ENCODE measurements at regions not wholly inside any gene's neighbourhood (a gene's known extent, or its start where the extent isn't known, plus 50 kb on each side); places are given as distances from the start of the nearest gene placed in this dataset.

GRCh38 chrX:10944136-10944885 is 166.8 kb upstream of the HCCS start:
- WGBS, 2 donors (ENCODE audit: low coverage in 1 of 2) = 67 to 83% methylated on average over 1 to 4 of the region's 8 CpGs
- Histone ChIP-seq H3K4me1 (no peaks in the 10 kb centered on the region), H3K27ac (no peak overlapping the region), H3K27me3 (no peaks in the 10 kb centered on the region), H3K4me3 (no peak overlapping the region), H3K36me3 (no peaks in the 10 kb centered on the region), H3K9me3 (no peaks in the 10 kb centered on the region)
- ATAC-seq = no peak
- TF ChIP-seq, protein P1, sequence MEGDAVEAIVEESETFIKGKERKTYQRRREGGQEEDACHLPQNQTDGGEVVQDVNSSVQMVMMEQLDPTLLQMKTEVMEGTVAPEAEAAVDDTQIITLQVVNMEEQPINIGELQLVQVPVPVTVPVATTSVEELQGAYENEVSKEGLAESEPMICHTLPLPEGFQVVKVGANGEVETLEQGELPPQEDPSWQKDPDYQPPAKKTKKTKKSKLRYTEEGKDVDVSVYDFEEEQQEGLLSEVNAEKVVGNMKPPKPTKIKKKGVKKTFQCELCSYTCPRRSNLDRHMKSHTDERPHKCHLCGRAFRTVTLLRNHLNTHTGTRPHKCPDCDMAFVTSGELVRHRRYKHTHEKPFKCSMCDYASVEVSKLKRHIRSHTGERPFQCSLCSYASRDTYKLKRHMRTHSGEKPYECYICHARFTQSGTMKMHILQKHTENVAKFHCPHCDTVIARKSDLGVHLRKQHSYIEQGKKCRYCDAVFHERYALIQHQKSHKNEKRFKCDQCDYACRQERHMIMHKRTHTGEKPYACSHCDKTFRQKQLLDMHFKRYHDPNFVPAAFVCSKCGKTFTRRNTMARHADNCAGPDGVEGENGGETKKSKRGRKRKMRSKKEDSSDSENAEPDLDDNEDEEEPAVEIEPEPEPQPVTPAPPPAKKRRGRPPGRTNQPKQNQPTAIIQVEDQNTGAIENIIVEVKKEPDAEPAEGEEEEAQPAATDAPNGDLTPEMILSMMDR (IDR thresholded peaks at IDR 0.05) = no peak
- TF ChIP-seq POLR2A (IDR thresholded peaks at IDR 0.05) = no peak

DNA sequence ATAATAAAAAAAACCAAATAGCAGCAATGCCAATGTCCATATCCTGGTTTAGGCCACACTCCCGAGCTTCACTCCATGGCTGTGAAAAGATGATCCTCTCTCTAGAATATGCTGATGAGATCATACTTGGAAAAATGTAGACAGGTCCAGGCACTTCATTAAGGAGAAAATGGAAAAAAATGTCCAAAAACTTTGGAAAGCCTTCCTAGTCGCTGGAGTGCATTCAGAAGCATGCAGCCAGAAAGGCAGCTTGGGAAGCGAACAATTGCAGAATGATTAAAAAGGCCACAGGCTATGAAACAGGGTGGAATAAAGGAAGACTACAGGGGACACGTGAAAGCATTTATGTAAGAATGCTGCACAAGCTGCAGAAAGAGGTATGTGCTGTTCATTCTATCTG is 165.6 kb upstream of the HCCS start:
- Histone ChIP-seq H3K36me3 (no peaks in the 10 kb centered on the region), H3K4me1 (no peaks in the 10 kb centered on the region), H3K4me3 (no peak overlapping the region), H3K9me3 (no peaks in the 10 kb centered on the region), H3K27me3 (no peaks in the 10 kb centered on the region), H3K27ac (no peak overlapping the region)
- TF ChIP-seq POLR2AphosphoS5 (IDR thresholded peaks at IDR 0.05) = no peak
- TF ChIP-seq, protein P1 (IDR thresholded peaks at IDR 0.05) = no peak
- TF ChIP-seq POLR2A (IDR thresholded peaks at IDR 0.05) = no peak
- TF ChIP-seq EP300 (IDR thresholded peaks at IDR 0.05) = no peak
- ATAC-seq = no peak
- WGBS, 2 donors (ENCODE audit: low coverage in 1 of 2) = 43 to 62% methylated on average over 3 to 4 of the region's 4 CpGs

- Histone ChIP-seq H3K4me3 (no peak overlapping the region), H3K9me3 (no peaks in the 10 kb centered on the region), H3K4me1 (no peaks in the 10 kb centered on the region), H3K27me3 (no peaks in the 10 kb centered on the region), H3K36me3 (no peaks in the 10 kb centered on the region), H3K27ac (no peak overlapping the region)
- TF ChIP-seq POLR2A (IDR thresholded peaks at IDR 0.05) (no peak), POLR2AphosphoS5 (IDR thresholded peaks at IDR 0.05) (no peak), EP300 (IDR thresholded peaks at IDR 0.05) (no peak)
- TF ChIP-seq, protein P1 (IDR thresholded peaks at IDR 0.05) = no peak
- no peak for ATAC-seq
These were observed 161.6 kb upstream of the HCCS start for GRCh38 chrX:10949541-10949940.

DNA sequence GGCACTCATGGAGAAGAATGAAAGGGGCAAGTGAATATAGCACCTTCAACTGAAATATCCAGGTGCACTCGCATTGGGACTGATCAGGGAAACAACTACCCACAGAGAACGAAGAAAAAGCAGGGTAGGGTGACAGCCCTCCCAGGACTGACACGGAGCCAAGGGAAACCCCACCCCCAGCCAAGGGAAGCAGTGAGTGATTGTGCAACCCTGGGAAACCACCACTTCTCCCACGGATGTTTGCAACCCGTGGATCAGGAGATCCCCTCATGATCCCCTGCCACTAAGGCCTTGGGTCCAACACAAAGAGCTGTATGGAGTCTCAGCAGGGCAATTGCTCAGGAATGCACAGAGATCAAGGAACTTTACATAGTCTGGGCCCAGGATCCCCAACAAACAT is 158.5 kb upstream of the HCCS start:
- Histone ChIP-seq H3K27me3 (no peaks in the 10 kb centered on the region), H3K4me1 (no peaks in the 10 kb centered on the region), H3K27ac (no peak overlapping the region), H3K4me3 (no peak overlapping the region), H3K36me3 (no peaks in the 10 kb centered on the region), H3K9me3 (peaks cover 0 to 2% (median 0%) of the 10 kb centered on the region in 3 donors)
- ATAC-seq = no peak
- WGBS, 2 donors (ENCODE audit: low coverage in 1 of 2) = 73% methylated on average over 2 of the region's 5 CpGs; no CpG with 5 or more reads in 1 of the 2 donors
- TF ChIP-seq POLR2A (IDR thresholded peaks at IDR 0.05) (no peak), EP300 (IDR thresholded peaks at IDR 0.05) (no peak), POLR2AphosphoS5 (IDR thresholded peaks at IDR 0.05) (no peak)
- TF ChIP-seq, protein P1 (IDR thresholded peaks at IDR 0.05) = no peak

- no peak overlapping the region for H3K4me3 ChIP-seq
- H3K9me3 ChIP-seq = no peaks in the 10 kb centered on the region
- no peak overlapping the region for H3K27ac ChIP-seq
- ATAC-seq = no peak
- H3K4me1 ChIP-seq = no peaks in the 10 kb centered on the region
- no peaks in the 10 kb centered on the region for H3K27me3 ChIP-seq
- TF ChIP-seq, protein P1 (IDR thresholded peaks at IDR 0.05) = no peak
- TF ChIP-seq POLR2AphosphoS5 (IDR thresholded peaks at IDR 0.05) = no peak
- TF ChIP-seq POLR2A (IDR thresholded peaks at IDR 0.05) = no peak
- no peak for TF ChIP-seq EP300 (IDR thresholded peaks at IDR 0.05)
- H3K36me3 ChIP-seq = no peaks in the 10 kb centered on the region
- WGBS, 2 donors (ENCODE audit: low coverage in 1 of 2) = 86 to 92% methylated on average over 5 to 8 of the region's 8 CpGs
These were observed 145.8 kb upstream of the HCCS start for GRCh38 chrX:10965174-10965798.

All from gastroesophageal sphincter (tissue), 4 donors.